Activated CD4-positive, CD25-positive, alpha-beta regulatory T cell treated with anti-CD3 and anti-CD28 coated beads, Interleukin-2, amount 50 U/mL, for 16 hours (primary cell): ENCODE measurements at regions not wholly inside any gene's neighbourhood (a gene's known extent, or its start where the extent isn't known, plus 50 kb on each side); places are given as distances from the start of the nearest gene placed in this dataset.

Source experiments
- DNase-seq: peaks from one replicate; pipeline ENCODE4 v3.0.0-alpha.2; 2020; ENCODE audit warnings: low read depth, low spot score

DNA sequence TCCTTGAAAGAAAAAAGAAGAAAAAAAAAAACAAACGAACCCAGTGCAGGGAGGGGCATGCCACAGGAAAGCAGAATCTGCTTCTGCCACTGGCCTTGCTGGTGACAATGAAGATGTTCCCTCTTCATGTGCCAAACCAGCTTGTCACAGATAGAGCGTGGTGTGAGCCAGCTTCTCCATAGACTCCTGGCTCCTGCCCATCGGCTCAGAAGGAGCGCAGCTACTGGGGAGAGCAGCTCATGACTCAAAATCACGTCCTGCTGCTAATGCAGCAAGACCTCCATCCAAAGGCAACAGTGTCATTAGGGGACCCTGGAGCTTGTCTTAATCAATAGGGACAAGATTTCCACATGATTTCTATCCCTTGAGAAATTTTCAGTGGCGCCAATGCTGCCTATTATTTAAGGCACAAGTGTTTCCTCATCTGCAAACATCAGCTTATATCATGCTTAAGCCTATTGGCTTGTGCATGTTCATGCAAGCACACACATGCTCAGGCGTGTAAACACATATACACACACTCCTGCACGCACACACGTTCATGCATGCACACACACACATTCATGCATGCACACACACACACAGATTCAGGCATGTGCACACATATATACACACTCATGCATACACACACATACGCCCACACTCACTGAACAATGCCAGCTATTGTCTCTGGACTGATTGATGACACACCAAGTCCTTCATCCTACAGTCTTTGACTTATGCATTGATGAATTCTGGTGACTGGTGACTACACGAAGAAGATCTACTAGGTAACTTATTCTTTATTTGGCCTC lies 682.0 kb upstream of the ID2 start:
- no peak for DNase-seq

DNA sequence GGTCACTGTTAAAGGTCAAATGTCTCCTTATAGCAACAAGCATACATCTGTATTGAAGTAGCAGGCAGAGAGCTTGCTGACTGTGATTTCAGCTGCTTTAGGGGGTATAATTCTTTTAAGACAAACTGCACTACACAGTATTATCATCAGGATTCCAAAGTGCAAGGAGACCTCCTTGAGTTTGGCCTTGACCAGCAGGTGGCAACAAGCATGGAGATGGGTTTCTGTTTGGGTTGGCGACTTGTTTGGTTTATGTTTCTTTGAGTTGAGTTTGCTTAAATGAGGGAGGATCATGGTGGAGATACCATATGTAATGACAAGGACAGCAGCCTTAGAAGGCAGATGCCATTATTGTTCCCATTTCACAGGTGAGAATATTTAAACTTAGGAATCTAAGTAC lies 681.0 kb upstream of the ID2 start:
- no peak for DNase-seq

DNA sequence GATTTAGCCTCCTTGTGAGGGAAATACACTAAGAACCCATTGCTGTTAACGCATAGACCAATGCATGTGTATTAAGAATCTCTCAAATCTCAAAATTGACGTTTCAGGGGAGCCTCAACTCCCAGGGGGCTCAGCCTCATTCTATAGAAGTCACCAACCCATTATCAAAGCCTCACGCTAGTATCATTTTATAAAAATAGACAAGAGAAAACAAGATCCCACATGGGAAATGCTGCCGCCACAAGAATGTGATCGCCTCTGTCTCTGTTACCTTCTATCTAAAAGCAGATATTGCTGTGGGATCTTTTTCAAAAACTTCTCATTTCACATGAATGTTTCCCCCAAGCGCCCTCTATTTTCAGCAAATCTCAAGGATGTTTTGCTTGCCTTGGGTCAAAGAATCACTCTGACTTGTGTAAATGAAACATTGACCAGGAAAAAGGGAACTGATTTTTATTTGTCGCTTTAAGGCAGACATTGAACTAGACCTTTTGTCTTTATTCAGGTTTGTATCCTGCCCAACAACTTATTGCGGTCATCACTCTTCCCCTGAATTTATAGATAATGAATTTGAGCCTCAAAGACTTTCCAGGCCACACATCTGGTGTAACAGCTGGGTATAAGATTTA lies 679.0 kb upstream of the ID2 start:
- DNase-seq, result no peak

DNA sequence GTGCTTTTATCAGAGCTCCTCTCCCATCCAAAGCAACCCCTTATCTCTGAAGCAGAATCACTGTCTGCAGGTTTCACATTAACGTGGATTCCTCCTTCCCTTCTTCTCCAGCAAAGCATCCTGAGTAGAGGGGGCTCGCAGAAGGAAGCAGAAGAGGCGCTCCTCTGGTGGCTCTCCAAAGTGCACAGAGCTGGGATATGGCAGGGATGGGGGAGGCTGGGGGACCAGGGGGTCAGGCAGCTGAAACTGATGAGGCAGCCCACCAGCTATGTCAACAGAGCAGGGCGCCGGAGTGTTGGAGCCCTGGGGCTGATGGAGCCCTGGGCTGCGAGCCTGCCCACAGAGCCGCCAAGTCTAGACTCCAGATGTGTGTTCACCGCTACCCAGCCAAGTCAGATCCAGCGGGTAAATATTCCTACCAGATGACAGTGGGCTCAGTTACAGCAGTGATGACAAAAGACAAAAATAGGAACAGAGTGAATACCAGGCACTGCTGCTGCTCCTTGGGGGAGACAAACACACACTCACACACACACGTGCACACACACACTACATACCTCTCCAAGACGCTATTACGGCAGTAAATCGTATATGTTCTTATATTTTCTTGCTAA lies 678.3 kb upstream of the ID2 start:
- no peak for DNase-seq

DNA sequence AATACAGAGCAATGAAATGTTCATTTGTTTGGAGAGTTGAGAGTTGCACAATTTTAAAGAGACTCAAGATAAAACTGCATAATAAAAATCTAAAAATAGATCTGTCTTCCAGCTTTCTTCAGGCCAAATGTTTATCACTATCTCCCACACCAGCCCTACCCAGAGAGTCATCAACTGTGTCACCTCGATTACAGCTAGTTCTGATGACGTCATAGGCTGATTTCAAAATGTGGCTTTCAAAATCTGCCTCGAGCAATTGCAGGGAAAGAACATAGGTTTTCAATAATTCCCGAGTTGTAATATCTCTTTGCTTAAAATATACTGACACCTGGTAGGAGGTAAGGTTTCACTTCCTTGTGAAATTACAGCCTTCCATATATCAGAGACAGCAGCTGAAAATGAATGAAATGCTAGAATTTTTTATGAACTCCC lies 677.6 kb upstream of the ID2 start:
- DNase-seq, result no peak

DNA sequence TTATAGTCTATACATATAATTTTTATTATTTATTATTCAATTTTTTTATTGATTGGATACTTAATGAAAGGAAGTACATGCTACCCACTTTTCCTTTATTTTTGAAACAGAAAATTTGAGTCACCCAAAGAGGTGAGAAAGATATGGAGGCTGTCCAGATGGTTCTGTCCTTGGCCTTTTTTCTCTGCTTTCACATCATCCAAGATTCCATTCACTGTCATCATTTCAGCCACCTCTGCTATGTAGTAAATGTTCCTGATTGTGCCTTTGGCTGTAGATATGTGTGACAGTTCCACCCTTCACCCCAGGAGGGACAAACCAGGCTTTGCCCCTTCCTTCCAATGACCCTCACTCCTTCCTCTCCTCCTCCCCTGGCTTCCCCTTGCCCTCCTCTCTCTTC lies 675.7 kb upstream of the ID2 start:
- no peak for DNase-seq

DNA sequence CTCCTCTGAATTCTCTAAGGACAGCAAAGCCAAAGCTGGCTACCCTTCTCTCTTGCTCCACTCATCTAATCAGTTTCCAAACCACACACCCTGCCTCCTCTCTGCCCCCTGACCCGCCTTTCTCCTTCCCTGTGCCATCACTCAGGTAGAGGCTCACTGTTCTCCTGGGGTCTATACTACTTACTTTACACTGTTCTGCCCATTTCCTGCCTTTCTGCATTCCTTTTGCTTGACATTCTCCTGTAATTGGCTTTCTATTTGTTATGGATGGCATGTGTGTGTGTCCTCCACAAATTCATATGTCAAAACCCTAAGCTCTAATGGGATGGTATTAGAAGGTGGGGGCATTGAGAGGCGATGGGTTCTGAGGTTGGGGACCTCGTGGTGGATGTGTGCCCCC lies 675.2 kb upstream of the ID2 start:
- no peak for DNase-seq

DNA sequence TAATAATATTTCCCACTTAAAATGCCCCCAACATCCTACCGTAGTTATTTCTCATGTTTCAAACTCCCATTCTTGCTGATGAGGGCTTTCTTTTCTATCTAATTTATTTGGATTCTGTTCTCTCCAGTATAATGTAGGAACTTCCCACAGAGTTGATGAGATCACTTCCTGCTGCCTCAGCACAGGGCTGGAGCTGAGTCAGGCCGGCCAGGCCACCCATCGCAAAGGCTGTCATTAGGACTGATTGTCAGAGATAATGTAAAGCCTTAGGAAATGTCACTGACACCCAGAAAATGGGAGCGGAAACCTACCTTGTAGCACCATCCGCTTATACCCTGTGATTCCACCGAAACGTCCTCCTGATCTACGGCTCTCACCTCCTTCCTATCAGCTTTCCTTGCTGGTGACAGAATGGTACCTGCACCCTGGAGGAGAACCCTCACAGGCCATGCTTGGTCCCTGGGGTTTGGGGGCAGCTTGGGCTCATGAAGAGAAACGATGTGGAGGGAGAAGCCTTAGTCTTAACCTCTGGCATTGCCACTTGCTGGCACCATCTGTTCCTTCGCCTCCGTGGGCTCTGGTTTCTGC lies 672.8 kb upstream of the ID2 start:
- no peak for DNase-seq

DNA sequence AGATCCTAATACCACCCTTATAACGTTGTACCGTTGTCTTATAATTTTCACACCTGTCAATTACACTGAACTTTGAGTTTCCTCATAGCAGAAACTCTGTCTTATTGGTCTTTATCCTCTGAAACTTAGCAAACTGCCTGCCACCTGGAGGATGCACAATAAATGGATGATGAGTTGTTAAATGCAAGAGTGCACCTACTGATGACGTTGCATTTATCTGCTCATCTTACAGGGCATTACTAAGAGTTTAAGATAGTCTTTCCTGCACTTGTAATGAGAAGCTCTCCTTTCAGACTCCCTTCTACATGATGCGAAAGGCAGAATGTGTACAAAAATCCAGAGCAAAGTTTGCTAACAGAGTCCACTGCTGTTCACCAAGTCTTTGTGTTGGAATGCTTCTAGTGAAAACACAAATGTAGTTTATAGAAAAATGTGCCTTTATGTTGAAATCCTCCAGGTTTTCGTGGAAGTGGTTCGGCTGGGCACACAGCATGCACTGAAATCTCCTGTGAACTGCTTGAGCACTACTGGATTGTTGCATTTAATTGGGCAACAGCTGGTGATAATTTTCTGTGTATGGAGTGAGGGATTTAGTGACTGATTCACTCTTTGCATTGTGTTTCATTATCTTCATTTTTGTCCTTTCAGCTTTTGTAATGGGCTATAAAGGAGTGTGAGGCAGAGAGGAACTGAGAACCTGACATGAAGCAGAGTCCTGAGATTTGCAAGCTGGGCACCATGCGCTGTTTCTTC lies 665.8 kb upstream of the ID2 start:
- DNase-seq, result no peak

DNA sequence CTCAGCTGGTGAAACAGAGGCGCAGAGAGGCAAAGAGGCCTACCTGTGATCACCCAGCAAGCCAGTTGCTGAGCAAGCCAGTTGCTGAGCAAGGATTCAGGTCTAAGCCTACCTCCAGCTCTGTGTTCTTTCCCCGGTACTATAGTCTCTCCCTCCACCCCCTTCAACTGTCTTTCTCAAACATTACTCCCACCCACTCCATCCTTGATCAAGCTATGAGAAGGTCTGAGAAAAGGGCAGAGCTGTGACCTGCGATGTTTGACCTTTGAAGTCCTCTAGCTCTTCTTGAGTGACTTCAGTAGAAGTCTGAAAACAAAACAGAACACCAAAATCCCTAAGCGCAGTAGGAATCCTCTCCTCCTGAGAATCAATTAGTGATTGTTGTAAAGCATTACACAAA lies 665.2 kb upstream of the ID2 start:
- DNase-seq, result no peak

DNA sequence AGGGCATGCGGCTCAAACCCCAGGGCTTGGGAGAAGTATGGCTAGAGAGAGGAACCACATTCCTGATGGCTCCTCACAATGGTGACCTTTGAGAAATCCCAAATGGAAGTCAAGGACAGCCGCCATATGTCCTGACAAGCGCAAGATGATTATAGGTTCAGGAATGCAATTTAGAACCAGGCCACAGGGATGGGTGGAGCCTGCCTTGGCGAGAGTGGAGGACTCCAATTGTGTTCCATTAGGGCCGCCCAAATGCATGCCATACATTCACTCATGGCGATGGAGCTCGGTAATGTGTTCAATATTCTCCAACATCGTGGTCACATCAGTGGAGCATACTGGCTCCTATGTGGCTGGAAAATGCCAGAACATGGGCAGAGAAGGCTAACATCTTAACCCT lies 662.9 kb upstream of the ID2 start:
- no peak for DNase-seq

DNA sequence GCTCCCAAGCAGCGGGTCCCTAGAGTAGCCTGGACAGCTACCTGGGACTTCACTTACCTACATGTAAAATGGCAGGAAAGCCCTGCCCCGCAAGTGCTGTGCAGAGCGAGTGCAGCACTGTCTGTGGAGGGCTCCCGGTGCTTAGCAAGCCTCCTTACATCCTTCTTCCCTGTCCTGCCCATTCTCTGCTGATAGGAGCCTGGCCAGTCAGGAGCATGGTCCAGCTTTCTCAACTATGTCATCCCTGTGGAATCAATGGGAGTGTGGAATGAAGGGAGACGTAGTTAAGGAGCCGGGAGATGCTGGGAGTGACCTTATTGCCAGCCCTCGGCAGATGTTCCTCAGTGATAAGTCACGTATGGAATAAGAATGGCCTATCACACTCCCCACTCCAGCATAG lies 661.9 kb upstream of the ID2 start:
- DNase-seq, result no peak

DNA sequence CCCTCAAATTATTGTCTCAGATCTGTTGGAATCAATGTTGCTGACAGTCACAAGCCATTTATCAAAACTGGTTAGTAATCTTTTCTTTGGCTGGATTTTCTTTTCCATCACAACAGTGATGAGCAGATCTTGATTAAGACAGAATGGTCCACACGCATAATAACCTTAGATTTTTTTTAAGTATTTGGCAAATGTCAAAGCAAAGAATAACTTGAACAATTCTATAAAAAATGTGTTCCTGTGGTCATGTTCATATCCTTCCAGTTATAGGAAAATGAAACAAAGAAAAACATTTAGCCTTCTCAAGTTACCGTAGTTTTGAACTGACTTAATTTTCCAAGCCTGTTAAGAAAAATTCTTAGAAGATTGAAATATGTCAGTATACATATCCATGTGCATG lies 659.9 kb upstream of the ID2 start:
- no peak for DNase-seq

DNA sequence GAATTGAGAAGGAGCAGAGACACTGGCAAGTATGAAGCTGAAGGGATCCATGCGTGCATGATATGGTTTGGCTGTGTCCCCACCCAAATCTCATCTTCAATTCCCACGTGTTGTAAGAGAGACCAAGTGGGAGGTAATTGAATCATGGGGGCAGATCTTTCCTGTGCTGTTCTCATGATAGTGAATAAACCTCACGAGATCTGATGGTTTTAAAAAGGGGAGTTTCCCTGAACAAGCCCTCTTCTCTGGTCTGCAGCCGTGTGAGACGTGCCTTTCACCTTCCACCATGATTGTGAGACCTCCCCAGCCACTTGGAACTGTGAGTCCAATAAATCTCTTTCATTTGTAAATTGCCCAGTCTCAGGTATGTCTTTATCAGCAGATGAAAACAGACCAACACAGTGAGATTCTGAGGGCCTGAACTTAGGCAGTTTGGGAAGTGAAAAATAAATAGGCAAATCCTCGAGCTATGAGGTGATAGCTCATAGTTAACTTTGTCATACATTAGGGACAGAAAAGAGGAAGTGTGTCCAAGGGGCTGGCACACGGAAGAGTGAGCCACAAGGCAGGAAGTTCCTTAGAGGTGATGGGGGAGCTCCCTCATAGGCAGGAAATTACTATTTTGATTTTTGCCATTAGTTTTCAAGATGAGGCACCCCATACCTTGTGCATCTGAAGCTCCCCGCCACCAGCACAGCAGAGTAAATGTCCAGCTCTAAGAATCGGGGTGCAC lies 658.8 kb upstream of the ID2 start:
- no peak for DNase-seq

DNA sequence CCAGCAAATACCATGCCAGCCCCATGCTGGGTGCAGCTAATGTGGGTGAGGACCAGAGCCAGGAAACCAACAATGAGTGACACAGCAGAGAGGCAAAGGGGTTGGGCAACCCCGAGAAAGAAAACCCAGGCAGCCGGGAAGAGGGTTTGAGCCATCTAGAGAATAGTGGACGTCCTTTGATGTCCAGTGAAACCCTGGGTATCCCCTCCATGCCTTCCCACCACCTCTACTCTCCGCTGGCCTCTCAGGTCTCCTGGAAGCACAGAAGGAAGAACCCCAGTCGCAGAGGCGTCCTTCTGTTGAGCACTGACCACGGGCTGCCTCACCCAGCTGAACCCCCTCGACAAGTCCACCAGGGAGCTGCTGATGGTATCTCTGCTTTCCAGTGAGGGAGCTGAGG lies 657.4 kb upstream of the ID2 start:
- no peak for DNase-seq

DNA sequence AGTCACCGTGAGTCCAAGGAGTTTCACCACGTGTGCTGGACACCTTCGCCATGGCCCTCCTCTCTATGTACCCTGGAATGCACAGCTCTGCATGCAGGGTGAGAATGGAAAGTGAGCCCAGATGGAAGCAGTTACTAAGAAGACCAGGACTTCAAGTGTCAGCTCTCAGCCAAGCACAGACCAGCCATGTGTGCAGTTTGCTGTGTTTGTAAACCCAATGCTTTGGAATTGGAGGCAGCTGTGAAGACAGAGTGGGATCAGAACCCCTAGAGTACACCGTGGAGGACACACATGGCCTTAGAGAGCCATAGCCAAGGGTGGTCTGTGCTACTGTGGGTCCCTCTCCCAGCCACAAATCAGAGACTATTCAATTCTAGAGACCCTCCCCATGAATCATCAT lies 655.5 kb upstream of the ID2 start:
- DNase-seq, result no peak

DNA sequence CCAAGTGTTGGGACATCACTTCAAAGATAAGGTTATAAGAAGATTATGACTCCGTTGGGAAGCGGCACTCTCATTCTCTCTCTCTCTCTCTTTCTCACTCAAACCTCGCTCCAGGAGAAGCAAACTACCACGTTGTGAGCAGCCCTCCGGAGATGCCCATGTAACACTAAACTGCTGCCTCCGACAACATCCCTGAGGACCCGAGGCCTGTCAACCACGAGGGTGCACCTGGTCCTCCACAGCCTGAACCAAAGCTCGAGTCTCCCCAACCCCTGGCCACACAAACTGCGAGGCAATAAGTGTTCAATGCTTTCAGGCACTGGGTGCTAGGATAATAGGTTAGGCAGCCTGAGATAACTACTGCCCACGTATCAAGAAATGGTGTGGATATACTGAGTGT lies 654.5 kb upstream of the ID2 start:
- DNase-seq, result no peak

DNA sequence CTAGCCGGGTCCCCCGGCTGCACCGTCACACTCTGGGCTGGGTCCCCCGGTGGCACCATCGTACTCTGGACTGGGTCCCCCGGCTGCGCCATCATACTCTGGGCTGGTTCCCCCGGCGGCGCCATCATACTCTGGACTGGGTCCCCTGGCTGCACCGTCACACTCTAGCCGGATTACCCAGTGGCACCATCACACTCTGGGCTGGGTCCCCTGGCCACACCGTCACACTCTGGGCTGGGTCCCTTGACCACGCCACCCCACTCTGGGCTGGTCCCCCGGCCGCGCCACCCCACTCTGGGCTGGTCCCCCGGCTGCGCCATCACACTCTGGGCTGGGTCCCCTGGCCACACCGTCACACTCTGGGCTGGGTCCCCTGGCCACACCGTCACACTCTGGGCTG lies 653.8 kb upstream of the ID2 start:
- no peak for DNase-seq

DNA sequence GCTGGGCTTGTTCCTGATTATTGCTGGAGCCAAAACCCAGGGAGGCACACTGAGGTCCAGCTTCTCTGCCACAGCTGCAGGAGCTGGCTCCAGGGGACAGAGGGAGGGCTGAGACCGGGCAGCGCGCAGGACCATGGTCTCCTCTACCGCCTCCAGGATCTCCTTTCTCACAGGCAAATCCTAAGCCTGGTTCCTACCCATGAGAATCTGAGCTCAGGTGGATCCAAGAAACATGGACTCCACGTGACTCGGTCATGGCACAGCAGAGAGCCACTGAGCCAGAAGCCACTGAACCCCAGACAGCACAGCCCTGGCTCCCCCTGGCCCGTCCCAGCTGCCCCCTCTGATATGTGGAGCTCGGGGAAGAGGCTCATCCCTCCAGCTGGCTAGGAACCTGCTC lies 653.4 kb upstream of the ID2 start:
- DNase-seq, result no peak

DNA sequence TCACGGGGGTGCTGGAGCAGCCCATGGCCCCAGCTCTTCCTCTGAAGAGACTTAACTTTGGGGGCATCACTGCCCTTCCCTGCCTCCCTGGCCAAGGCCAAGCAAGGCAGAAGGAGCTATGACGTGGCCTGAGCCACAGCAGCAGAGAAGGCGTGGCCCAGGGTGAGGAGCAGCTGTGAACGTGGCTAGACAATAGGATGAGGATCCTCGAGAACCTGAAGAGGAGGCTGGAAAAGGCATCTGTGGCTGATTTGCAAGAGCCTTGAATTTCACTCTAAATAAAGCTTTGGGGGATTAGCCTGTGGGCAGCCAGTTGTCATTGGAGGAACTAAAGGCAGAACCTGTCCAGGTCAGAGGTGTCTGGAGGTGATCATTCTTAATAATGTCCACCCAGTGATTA lies 652.9 kb upstream of the ID2 start:
- no peak for DNase-seq

DNA sequence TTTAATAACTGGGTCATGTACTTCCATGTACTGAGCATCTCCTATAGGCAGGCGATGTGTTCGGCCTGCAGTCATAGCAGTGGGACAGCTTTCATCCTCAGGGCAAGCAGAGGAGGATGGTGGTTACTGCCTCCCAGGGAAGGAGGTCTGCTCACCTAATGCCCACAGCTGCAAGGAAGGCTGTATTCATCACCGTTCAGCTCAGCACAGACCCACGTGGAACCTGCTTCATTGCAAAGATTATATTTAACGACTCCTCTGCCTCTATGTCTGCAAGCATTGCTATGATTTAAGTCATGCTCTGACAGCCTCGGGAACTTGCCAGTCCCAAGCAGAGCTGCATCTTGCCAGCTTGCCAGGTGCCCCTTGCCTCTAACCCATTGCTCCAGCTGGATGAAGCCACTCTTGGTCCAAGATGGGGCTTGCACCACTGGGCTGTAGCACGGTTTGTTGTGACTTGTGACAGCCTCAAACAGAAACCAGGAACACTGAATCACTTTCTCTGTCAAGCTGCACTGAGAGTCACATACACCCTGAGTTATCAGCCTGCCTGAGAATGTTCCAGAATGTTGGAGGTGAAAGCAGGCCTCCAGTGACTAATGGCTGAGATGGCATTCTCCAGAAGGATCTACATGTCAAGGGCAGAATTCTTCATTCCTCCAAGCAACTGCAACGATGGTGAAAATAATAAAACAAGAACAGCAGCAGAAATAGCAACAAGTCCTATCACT lies 651.1 kb upstream of the ID2 start:
- no peak for DNase-seq
